ENCODE measurements at regions not wholly inside any gene's neighbourhood (a gene's known extent, or its start where the extent isn't known, plus 50 kb on each side); places are given as distances from the start of the nearest gene placed in this dataset.

- TF ChIP-seq CTCF (IDR thresholded peaks at IDR 0.05) (no peak), POLR2A (IDR thresholded peaks at IDR 0.05) (no peak)
Measured at GRCh38 chr3:29140666-29141065, 140.2 kb upstream of the RBMS3 start.
